Common myeloid progenitor, CD34-positive (primary cell): ENCODE measurements at regions not wholly inside any gene's neighbourhood (a gene's known extent, or its start where the extent isn't known, plus 50 kb on each side); places are given as distances from the start of the nearest gene placed in this dataset.

ENCODE experiments used
- CTCF ChIA-PET: fragments of 350-600 bp; sonication (Branson Sonifier 250); formaldehyde crosslinking; loops from one replicate; lab custom pipeline; 2021; ENCODE audit warnings: antibody characterized with exemption; lab: Charles Lee
- POLR2A ChIA-PET: fragments of 350-600 bp; sonication (Branson Sonifier 250); formaldehyde crosslinking; loops from one replicate; lab custom pipeline; 2021; ENCODE audit warnings: antibody characterized with exemption; lab: Charles Lee
- DNase-seq, 3 donors: peaks; one replicate each; pipeline versions ENCODE4 v3.0.0 to v3.0.0-alpha.2; 2013
- H3K27ac ChIP-seq, 2 experiments: 1 replicate in 1 of 2; 2 replicates in 1 of 2; pipeline ENCODE4 v1.7.0; 2013; ENCODE audit warnings: inconsistent platforms in 2 of 2, low read length in 2 of 2, mild to moderate bottlenecking in 2 of 2, low read depth in 1 of 2, moderate library complexity in 1 of 2; ENCODE audit not compliant: severe bottlenecking in 2 of 2, insufficient read depth in 1 of 2, poor library complexity in 1 of 2
- H3K27me3 ChIP-seq, 5 experiments: replicated peaks in 2 of 5; 1 replicate in 3 of 5; 2 replicates in 2 of 5; pipeline versions ENCODE4 v1.6.1 to v1.7.0; 2013; ENCODE audit warnings: low read length in 4 of 5, mild to moderate bottlenecking in 2 of 5, moderate library complexity in 2 of 5, inconsistent platforms in 1 of 5; ENCODE audit not compliant: insufficient read depth in 5 of 5, control insufficient read depth in 4 of 5
- H3K36me3 ChIP-seq, 4 experiments: 1 replicate in 2 of 4; 2 replicates in 2 of 4; pipeline versions ENCODE4 v1.6.1 to v1.7.0; 2013; ENCODE audit warnings: low read length in 3 of 4, control low read depth in 1 of 4, mild to moderate bottlenecking in 1 of 4; ENCODE audit not compliant: control insufficient read depth in 4 of 4, insufficient read depth in 4 of 4
- H3K4me1 ChIP-seq, 4 experiments: 1 replicate in 3 of 4; 2 replicates in 1 of 4; pipeline versions ENCODE4 v1.6.1 to v1.7.1; 2013; ENCODE audit warnings: low read length in 3 of 4, mild to moderate bottlenecking in 3 of 4, control low read depth in 1 of 4, inconsistent platforms in 1 of 4, moderate library complexity in 1 of 4; ENCODE audit not compliant: control insufficient read depth in 4 of 4, insufficient read depth in 4 of 4; ENCODE audit errors: control extremely low read depth in 1 of 4
- H3K4me3 ChIP-seq, 7 experiments: 1 replicate in 4 of 7; 2 replicates in 3 of 7; pipeline versions ENCODE4 v1.5.1 to v1.7.0; 2013; ENCODE audit warnings: mild to moderate bottlenecking in 7 of 7, low read length in 6 of 7, moderate library complexity in 6 of 7, inconsistent platforms in 2 of 7, low read depth in 2 of 7, control low read depth in 1 of 7; ENCODE audit not compliant: insufficient read depth in 4 of 7, control insufficient read depth in 1 of 7; ENCODE audit errors: extremely low read depth in 1 of 7
- H3K9me3 ChIP-seq, 5 experiments: 1 replicate in 4 of 5; 2 replicates in 1 of 5; pipeline versions ENCODE4 v1.6.1 to v1.7.1; 2013; ENCODE audit warnings: low read length in 4 of 5, mild to moderate bottlenecking in 2 of 5, inconsistent platforms in 1 of 5, low read depth in 1 of 5, moderate library complexity in 1 of 5; ENCODE audit not compliant: control insufficient read depth in 4 of 5, insufficient read depth in 2 of 5; ENCODE audit errors: control extremely low read depth in 1 of 5
- WGBS: methylation state at CpG from one replicate; pipeline ENCODE4 v1.1.5; 2013; ENCODE audit not compliant: insufficient coverage; 5-methylcytosine and 5-hydroxymethylcytosine counted together

- WGBS = 88% methylated on average over 1 of the region's 2 CpGs
- H3K27ac ChIP-seq = no peak overlapping the region
- H3K36me3 ChIP-seq = no peaks in the 10 kb centered on the region
- no peak for DNase-seq
- H3K9me3 ChIP-seq = no peaks in the 10 kb centered on the region
- H3K4me1 ChIP-seq = peaks cover 0 to 3% (median 0%) of the 10 kb centered on the region in 4 experiments
- H3K27me3 ChIP-seq = no peaks in the 10 kb centered on the region
- CTCF ChIA-PET = no interaction called here
- POLR2A ChIA-PET = no interaction called here
- H3K4me3 ChIP-seq = no peak overlapping the region
Measured at GRCh38 chr3:124268355-124268754, 276.4 kb upstream of the ROPN1 start.

- ChIA-PET POLR2A (no interaction called here), CTCF (interaction anchor here (0.9 to 1.5 kb wide), 3 partner anchors 15 to 190 kb away, joined by 3 read pairs; no protein-coding TSS in a partner anchor)
- Histone ChIP-seq H3K4me3 (no peak overlapping the region), H3K27me3 (no peaks in the 10 kb centered on the region), H3K4me1 (no peaks in the 10 kb centered on the region), H3K9me3 (no peaks in the 10 kb centered on the region), H3K27ac (no peak overlapping the region), H3K36me3 (no peaks in the 10 kb centered on the region)
- WGBS = 80% methylated on average over 1 of the region's 1 CpG
- no peak for DNase-seq
Measured at GRCh38 chr3:124269619-124270018, 277.7 kb upstream of the ROPN1 start.

- CTCF ChIA-PET = interaction anchor here (0.6 kb wide), 1 partner anchor 10 kb away, joined by 3 read pairs; no protein-coding TSS in a partner anchor
- WGBS = 98% methylated on average over 6 of the region's 6 CpGs
- Histone ChIP-seq H3K36me3 (no peaks in the 10 kb centered on the region), H3K4me3 (no peak overlapping the region), H3K9me3 (no peaks in the 10 kb centered on the region), H3K27ac (no peak overlapping the region), H3K27me3 (peaks cover 0 to 2% (median 0%) of the 10 kb centered on the region in 5 experiments), H3K4me1 (no peaks in the 10 kb centered on the region)
- no peak for DNase-seq
- POLR2A ChIA-PET = no interaction called here
Measured at GRCh38 chr3:124272605-124273151, 280.8 kb upstream of the ROPN1 start.

DNA sequence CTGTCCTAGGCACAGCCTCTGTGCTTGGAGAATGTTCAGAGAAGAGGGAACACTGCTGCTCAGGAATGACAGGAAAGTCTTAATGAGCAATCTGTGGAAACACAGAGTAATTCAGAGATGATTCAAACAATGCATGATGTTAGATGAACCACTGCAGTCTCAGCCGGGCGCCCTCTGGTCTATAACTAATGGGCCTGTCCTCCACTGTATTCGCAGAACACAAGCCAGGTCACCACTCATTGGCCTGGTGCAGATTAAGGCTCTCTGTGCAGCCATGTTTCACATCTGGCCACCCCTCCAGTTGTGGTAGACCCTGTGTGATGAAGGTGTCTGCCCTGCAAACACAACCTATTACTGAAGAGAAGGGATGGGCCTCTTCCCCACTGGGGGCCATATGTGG, 281.7 kb upstream of the ROPN1 start:
- H3K36me3 ChIP-seq = no peaks in the 10 kb centered on the region
- WGBS = 94% methylated on average over 3 of the region's 3 CpGs

DNA sequence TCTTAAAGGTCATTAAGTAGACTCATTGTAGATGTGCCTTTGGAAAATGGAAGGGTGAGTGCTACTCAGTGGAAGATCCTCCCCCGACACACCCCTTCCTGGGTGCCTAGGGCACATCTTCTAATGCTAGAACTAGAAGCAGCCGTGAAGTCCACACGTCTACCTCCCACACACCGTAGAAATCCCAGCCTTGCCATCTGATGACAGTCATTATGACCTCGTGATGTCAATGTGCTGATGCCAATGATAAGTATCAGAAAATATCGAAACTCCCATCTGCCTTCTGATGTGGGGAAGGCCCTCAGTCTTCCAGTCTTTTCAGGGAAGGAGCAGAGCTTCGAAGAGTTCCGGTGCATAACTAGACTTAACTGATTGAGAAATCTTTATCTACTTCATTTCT, 282.1 kb upstream of the ROPN1 start:
- H3K4me3 ChIP-seq = no peak overlapping the region
- H3K4me1 ChIP-seq = no peaks in the 10 kb centered on the region
- DNase-seq = no peak
- ChIA-PET CTCF (no interaction called here), POLR2A (no interaction called here)
- H3K27ac ChIP-seq = no peak overlapping the region
- no peaks in the 10 kb centered on the region for H3K9me3 ChIP-seq
- no peaks in the 10 kb centered on the region for H3K36me3 ChIP-seq
- WGBS = 98% methylated on average over 8 of the region's 8 CpGs
- H3K27me3 ChIP-seq = peaks cover 0 to 2% (median 0%) of the 10 kb centered on the region in 5 experiments

More for the DNA sequence above, 281.7 kb upstream of the ROPN1 start:
- Histone ChIP-seq H3K4me3 (no peak overlapping the region), H3K4me1 (no peaks in the 10 kb centered on the region), H3K27ac (no peak overlapping the region), H3K9me3 (no peaks in the 10 kb centered on the region), H3K27me3 (peaks cover 0 to 2% (median 0%) of the 10 kb centered on the region in 5 experiments)
- ChIA-PET POLR2A (no interaction called here), CTCF (no interaction called here)
- no peak for DNase-seq

DNA sequence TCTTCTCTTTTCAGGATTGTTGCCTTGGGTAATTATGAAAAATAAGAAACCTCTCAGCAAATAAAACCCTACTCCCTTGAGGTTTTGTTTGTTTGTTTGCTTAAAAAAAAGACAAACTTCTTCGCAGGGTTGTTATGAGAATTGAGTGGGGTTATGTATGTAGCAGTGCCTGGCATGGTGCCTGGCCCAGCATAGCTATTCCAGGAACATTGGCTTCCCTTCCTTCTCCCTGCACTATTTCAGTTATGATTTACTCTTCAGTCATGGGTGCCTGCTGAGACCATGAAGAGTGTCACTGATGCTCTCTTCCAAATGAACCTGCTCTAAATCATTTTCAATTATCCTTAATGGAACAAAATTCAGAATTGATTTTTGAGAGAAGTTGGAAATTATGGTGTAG, 283.5 kb upstream of the ROPN1 start:
- WGBS = no CpG with 5 or more reads among the region's 1 CpG
- CTCF ChIA-PET = no interaction called here
- no peak overlapping the region for H3K27ac ChIP-seq

GRCh38 chr3:124276133-124276532, 284.2 kb upstream of the ROPN1 start:
- H3K9me3 ChIP-seq = no peaks in the 10 kb centered on the region
- H3K4me3 ChIP-seq = no peak overlapping the region
- no peaks in the 10 kb centered on the region for H3K4me1 ChIP-seq
- POLR2A ChIA-PET = no interaction called here
- peaks cover 0 to 8% (median 2%) of the 10 kb centered on the region in 5 experiments for H3K27me3 ChIP-seq
- DNase-seq = no peak
- no peaks in the 10 kb centered on the region for H3K36me3 ChIP-seq
- H3K27ac ChIP-seq = no peak overlapping the region
- CTCF ChIA-PET = no interaction called here
- WGBS = 100% methylated on average over 3 of the region's 3 CpGs

More for the DNA sequence above, 283.5 kb upstream of the ROPN1 start:
- H3K9me3 ChIP-seq = no peaks in the 10 kb centered on the region
- H3K27me3 ChIP-seq = peaks cover 0 to 7% (median 2%) of the 10 kb centered on the region in 5 experiments
- POLR2A ChIA-PET = interaction anchor here (0.6 kb wide), 1 partner anchor 212 kb away, joined by 3 read pairs; no protein-coding TSS in a partner anchor
- no peaks in the 10 kb centered on the region for H3K4me1 ChIP-seq
- no peaks in the 10 kb centered on the region for H3K36me3 ChIP-seq
- H3K4me3 ChIP-seq = no peak overlapping the region
- DNase-seq = no peak
